ENCODE measurements at regions not wholly inside any gene's neighbourhood (a gene's known extent, or its start where the extent isn't known, plus 50 kb on each side); places are given as distances from the start of the nearest gene placed in this dataset.

- TF ChIP-seq CTCF (IDR thresholded peaks at IDR 0.05; ENCODE audit: poor library complexity) (no peak), EZH2 (IDR thresholded peaks at IDR 0.05; ENCODE audit: borderline replicate concordance) (no peak)
Measured at GRCh38 chr15:70294731-70295305, 197.1 kb upstream of the TLE3 start.

All from hepatocyte (in vitro differentiated cells).